ENCODE measurements at regions not wholly inside any gene's neighbourhood (a gene's known extent, or its start where the extent isn't known, plus 50 kb on each side); places are given as distances from the start of the nearest gene placed in this dataset.

DNA sequence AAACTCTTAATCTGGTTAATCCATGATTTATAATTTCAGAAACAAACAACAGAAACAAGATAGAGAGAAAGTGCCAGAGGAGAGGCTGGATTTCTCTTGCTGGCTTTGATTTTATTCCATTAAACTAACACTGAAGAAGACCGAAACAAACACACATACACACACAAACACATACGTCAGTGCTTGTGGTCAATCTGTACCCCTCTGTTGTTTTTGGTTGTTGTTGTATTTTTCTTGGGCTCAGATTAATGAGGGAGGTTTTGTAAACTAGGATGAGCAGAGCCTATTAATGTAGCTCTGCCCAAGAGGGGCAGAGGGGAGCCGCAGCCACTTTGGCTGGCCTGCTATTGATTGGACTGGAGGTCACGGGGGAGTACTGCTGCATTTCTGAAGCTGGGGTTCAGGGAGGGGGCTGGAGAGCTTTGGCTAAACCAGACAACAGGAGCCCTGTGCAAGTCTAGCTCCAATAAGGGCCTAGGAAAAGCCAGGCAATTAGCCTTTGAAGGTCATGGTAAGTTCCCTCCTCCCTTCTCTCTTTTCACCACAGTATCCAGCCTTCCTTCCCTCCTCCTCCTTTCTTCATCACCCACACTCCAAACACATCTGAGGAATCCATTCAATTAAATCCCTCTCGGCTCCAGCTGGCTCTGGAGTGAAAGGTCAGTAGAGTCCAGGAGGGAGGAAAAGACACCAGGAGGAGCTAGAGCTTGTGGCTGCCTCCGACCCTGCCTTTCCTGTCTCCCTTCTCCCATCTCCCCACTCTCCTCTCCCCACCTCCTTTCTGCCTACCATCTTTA, 344.1 kb upstream of the LMO3 start:
- no peak for DNase-seq

- no peak for DNase-seq
These were observed 343.4 kb upstream of the LMO3 start for GRCh38 chr12:16949371-16949770.

GRCh38 chr12:16946704-16947103, 340.7 kb upstream of the LMO3 start:
- DNase-seq, result no peak

GRCh38 chr12:16939871-16940306, 333.9 kb upstream of the LMO3 start:
- DNase-seq, result peak; percentile 1

- no peak for DNase-seq
These were observed 321.3 kb upstream of the LMO3 start for GRCh38 chr12:16927259-16927658.

GRCh38 chr12:16920451-16920850, 314.5 kb upstream of the LMO3 start:
- DNase-seq, result no peak

DNA sequence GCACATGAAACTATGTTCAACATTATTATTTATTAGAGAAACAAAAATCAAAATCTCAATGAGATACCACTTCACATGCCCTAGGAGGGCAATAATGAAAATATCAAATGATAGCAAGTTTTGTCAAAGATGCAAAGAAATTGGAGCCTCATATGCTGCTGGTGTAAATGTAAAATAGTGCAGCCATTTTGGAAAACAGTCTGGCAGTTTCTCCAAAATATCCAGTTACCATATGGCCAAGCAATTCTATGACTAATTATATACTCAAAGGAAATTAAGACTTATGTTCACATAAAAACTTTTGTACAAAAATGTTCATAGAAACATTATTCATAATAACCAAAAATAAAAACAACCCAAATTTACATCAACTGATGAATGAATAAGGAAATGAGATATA, 313.6 kb upstream of the LMO3 start:
- DNase-seq, result no peak

DNA sequence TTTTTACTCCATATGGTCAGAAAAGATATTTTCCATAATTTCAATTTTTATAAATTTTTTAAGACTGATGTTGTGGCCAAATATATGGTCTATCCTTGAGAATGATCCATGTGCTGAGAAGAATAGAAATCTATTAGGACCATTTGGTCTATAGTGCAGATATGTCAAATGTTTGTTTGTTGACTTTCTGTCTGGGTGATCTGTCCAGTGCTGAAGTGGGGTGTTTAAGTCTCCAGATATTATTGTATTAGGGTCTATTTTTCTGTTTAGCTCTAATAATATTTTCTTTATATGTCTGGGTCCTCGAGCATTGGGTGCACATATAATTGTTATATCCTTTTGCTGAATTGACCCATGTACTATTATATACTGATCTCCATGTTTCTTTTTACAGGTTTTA, 308.9 kb upstream of the LMO3 start:
- DNase-seq, result no peak

GRCh38 chr12:16913832-16914490, 308.0 kb upstream of the LMO3 start:
- DNase-seq, result no peak

DNA sequence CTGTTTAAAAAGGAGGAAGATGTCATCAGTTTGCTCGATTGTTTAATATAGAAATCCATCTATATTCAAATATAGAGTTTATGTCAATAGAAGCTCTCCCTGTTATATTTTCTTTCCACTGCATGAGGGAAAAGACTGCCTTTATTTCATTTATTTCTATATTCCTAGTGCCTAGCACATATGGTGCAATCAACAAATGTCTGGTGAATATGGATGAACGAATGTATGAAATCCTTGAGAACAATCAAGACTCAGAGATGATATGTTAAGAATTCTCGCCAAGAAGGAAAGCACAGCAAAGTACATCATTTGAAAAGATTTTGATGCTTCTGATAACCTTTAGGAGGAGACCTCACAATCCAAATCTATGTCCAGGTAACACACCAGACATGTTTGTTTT, 296.0 kb upstream of the LMO3 start:
- no peak for DNase-seq

GRCh38 chr12:16893426-16893825, 287.5 kb upstream of the LMO3 start:
- no peak for DNase-seq

DNA sequence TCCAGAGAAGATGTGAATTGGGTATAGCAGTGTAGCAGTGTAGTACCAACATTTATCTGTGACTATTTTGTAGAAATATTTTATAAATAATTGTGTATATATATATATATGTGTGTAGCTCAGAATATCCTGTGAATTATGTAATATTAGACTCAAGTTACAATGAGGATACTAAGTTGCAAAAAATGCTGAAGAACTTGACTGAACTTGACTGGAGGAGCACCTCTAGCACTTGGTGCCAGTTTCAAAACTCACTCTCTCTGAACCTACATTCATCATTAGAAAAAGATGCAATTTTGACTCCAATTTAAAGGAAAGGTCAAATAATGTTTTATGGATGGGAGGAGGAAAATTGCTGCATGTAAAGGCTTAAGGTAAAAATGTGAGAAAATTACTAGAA, 285.7 kb upstream of the LMO3 start:
- no peak for DNase-seq

- DNase-seq, result no peak
These were observed 278.9 kb upstream of the LMO3 start for GRCh38 chr12:16884819-16885218.

GRCh38 chr12:16884056-16884455, 278.1 kb upstream of the LMO3 start:
- DNase-seq, result no peak

DNA sequence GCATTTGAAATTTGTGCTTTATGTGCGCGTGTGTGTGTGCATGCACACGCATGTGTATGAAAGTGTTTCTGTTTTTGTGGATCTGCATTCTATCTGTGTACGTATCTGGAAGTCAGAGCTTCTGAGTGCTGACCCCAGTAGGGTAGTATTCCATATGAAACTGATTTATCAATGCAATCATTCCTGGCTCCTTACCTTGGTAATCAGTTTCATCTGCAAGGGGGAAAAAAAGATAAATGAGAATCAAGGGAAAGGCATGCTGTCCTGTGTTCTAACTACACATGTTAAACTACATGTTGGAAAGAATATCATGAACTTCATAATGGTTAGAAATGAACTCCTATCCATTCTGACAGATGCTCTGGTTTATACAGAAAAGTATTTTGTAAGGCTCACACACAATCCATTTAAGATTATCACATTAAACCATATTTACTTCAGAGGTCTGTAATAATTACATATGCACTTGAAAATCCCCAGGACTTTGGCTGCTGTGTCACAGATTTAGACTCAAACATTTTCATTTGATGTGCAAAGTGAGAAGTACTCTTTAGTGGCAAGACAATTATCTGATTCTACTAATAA, 276.1 kb upstream of the LMO3 start:
- DNase-seq, result no peak

DNA sequence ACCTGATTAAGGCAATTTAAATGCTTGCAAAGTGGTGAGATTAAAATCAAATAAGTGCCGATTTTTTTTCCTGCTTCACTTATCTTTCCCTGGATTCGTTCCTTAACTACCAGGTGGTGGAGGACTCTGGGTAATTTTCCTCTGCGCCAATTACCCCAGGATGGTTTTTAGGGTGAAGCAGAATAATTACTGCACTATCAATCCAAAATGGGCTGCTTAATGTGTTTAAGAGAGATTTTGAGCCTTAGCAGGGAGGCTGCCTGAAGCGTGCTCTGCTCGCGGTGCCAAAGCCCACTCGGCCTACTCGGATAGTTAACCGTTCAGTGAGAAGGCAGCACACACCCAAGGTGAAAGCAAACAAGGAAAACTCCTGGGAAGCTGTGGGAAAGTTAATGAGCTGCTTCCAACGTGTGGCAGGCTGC, 274.9 kb upstream of the LMO3 start:
- no peak for DNase-seq

DNA sequence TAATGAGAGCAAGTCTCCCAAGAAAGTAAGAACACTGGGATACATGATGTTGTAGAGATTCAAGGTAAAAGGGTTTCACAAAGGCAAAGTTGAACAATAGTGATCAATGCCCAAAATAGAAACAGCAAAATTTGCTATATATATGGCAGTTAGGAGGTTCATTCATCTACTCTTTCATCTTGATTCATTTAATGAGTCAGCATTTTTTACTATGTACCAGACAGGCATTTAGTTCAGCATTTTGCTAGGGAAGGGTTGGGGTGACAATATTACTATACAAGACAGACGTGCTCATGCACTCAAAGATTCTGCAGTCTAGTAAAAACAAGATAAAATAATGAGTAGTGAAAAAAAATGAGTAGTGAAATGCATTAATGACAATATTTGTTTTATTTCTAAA, 264.9 kb upstream of the LMO3 start:
- no peak for DNase-seq

DNA sequence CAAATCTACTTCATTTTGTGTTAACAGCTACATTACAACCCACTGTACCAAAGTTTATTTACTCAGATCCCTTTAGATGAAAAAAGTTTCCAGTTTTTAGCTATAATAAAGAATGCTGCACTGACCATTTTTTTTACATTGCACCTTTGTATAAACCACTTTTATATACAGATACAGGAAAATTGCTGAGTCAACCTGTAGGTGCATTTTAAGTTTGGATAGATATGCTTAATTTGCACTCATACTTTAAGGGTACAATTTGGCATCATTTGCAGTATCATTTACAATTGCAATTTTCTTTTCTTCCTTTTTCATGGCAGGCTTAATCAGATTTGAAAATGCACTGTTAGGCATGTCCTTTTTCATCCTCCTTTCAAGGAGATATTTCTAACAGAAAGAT, 257.8 kb upstream of the LMO3 start:
- DNase-seq, result no peak

- DNase-seq, result no peak
These were observed 251.5 kb upstream of the LMO3 start for GRCh38 chr12:16857456-16857923.

DNA sequence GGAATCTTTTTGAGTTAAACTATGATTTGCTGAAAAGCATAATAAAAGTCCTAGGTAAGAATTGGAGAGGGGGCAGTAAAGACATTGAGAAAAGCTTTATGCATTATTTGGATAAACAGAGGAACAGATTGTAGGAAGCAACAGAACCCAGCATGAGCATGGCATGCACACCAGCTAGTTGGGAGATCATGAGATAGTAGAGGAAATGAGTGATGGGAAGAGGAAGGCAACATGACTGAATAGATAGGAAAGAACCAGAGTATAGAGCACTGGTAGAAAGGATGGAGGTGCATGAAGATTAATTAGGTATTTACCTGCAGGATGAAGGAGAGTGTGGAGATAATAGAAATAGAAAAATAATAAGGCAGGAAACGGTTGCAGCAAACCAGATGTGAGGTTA, 248.5 kb upstream of the LMO3 start:
- DNase-seq, result no peak

GRCh38 chr12:16849473-16849872, 243.5 kb upstream of the LMO3 start:
- no peak for DNase-seq

- no peak for DNase-seq
These were observed 238.9 kb upstream of the LMO3 start for GRCh38 chr12:16844875-16845274.

DNA sequence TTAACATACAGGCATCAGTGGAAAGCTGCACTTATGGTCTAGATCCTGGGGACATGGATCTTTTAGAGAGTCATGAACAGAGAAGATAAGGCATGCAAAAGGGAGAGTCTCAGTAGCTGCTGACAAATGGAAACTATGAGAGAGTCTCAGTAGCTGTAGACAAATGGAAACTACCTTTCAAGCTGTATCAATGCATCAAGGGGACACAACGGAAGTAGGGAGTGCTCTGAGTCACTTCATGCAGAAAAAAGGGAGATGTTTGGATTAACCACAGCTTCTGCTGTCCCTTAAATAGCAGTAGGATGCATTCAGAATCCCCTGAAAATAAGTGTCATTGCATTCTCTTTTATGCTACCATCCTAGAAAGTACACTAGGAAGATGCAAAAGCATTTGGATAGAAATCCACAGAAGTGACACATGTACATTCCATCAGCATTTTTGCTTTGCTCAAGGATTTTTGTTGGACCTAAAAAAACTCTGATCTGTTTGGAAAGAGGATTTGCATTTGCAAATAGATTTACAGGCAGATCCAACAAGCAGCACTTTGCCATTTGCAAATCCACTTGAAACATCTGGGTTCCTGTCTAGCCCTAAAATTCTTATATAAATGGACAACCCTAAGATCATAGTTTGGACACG, 227.5 kb upstream of the LMO3 start:
- DNase-seq, result no peak

DNA sequence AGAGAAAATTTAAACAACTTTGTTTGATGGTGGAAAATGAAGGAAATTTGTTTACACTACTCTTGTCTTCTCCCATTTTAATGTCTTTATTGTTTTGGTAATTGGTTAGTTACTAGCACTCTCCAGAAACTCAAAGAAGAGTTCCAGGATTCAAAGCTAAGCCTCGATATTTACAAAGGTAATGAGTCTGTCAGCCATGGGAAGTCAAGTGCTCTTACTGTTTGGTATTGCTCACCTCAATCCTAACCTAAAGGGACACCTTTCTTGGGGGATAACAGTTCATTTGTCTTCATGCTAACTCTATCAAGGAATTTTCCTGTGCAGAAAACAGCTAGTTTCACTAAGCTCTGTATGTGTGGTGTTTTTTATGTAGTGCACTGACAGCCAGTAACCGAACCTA, 222.9 kb upstream of the LMO3 start:
- DNase-seq, result no peak

All from KG1 (cell line).